Spleen (tissue), 11 donors: ENCODE measurements at regions not wholly inside any gene's neighbourhood (a gene's known extent, or its start where the extent isn't known, plus 50 kb on each side); places are given as distances from the start of the nearest gene placed in this dataset.
A peak's percentile ranks its signal among the peaks of the same experiment; 100 is the strongest.
"Not testable (repeated sequence)": the region's sequence is repeated elsewhere in the genome, so short reads cannot be mapped to it uniquely, and the experiment has no call there.

Experiments
- DNase-seq: peaks from one replicate; pipeline ENCODE4 v3.0.0-alpha.2; 2020
- H3K27ac ChIP-seq, 8 donors: fragments of 200-600 bp; sonication (generic) in 7 of 8; 1 replicate in 4 of 8; 2 replicates in 4 of 8; pipeline versions ENCODE4 v1.5.0 to v1.8.0; 2016 to 2021; ENCODE audit warnings: inconsistent platforms in 4 of 8, mild to moderate bottlenecking in 4 of 8, moderate library complexity in 1 of 8
- H3K27me3 ChIP-seq, 7 donors: fragments of 200-600 bp; sonication (generic) in 6 of 7; replicated peaks in 1 of 7; 1 replicate in 4 of 7; 2 replicates in 3 of 7; pipeline versions ENCODE4 v1.5.0 to v1.8.0; 2016 to 2021; ENCODE audit warnings: inconsistent platforms in 3 of 7, mild to moderate bottlenecking in 1 of 7
- H3K36me3 ChIP-seq, 6 donors: fragments of 200-600 bp; sonication (generic) in 5 of 6; 1 replicate in 4 of 6; 2 replicates in 2 of 6; pipeline versions ENCODE4 v1.5.0 to v1.8.0; 2016 to 2021; ENCODE audit warnings: inconsistent platforms in 2 of 6
- H3K4me1 ChIP-seq, 6 donors: fragments of 200-600 bp; sonication (generic) in 5 of 6; 1 replicate in 3 of 6; 2 replicates in 3 of 6; pipeline versions ENCODE4 v1.5.0 to v1.8.0; 2016 to 2021; ENCODE audit warnings: inconsistent platforms in 3 of 6
- H3K4me3 ChIP-seq, 8 donors: fragments of 200-600 bp; sonication (generic) in 7 of 8; 1 replicate in 4 of 8; 2 replicates in 4 of 8; pipeline versions ENCODE4 v1.5.0 to v1.8.0; 2016 to 2021; ENCODE audit warnings: inconsistent platforms in 4 of 8, mild to moderate bottlenecking in 4 of 8, moderate library complexity in 2 of 8
- H3K9me3 ChIP-seq, 8 donors: fragments of 200-600 bp; sonication (generic) in 7 of 8; 1 replicate in 4 of 8; 2 replicates in 4 of 8; pipeline versions ENCODE4 v1.5.0 to v1.8.0; 2016 to 2021; ENCODE audit warnings: inconsistent platforms in 4 of 8
- POLR2A ChIP-seq, 3 donors: fragments of 450-650 bp; IDR thresholded peaks; one replicate each; pipeline ENCODE4 v1.5.1; 2017; ENCODE audit warnings: antibody characterized with exemption in 3 of 3, mild to moderate bottlenecking in 1 of 3
- POLR2AphosphoS5 ChIP-seq, 3 donors: sonication (generic); formaldehyde crosslinking; IDR thresholded peaks; one replicate each; pipeline ENCODE4 v1.5.1; 2017; ENCODE audit warnings: antibody characterized with exemption in 3 of 3
- WGBS, 5 donors: extraction: QIAGEN DNeasy Blood & Tissue Kit in 3 of 5; methylation state at CpG; one replicate each; pipeline versions ENCODE4 v1.1.5 to v1.1.7; 2013 to 2018; 5-methylcytosine and 5-hydroxymethylcytosine counted together
- intact Hi-C: fragments of 100-400 bp; cut with DNase I; formaldehyde crosslinking; loops from one replicate; pipeline ENCODE4 v1.15.0; 2023; ENCODE audit warnings: low total_unique reads
- TF ChIP-seq, protein P1 (sequence below), 11 experiments: fragments of 200-600 bp in 7 of 11; fragments of 450-650 bp in 4 of 11; sonication (generic) in 4 of 11; IDR thresholded peaks in 8 of 11; conservative IDR thresholded peaks in 3 of 11; 1 replicate in 7 of 11; 2 replicates in 4 of 11; pipeline versions ENCODE4 v1.4.0 to v1.8.0; 2016 to 2021; ENCODE audit warnings: antibody characterized with exemption in 11 of 11, inconsistent platforms in 4 of 11, mild to moderate bottlenecking in 1 of 11
- donor health status: healthy with polysubstance abuse.
- donor health status: DM: no; HTN: no; CAD: no; lungs with moderate emphysema.
- donor health status: DM: no; HTN: no; CAD: no.
- donor health status: Bipolar disorder and iron deficiency.
- donor health status: healthy.
- donor health status: DM: no; HTN: no; CAD: no.
- donor health status: DM: yes; HTN: yes; CAD: no.

DNA sequence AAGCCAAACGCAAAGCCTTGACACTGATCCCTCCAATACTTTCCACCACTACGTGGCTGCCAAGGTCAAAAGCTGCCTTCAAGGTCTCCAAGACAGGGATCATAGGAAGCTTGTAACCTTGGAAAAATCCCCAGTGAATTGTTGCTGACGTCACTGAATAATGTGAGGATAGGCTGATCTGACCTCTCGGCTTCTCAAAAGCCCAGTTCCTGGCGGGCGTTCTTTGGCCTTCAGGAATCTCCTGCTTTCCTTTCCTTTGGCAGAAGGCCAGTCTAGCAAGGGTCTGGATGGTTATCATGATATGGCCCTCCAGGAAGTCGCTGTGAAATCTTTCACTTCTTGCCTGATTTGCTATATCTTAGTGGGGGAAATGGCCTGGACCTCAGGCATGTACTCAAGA, 61.4 kb upstream of the TNFAIP3 start:
- H3K9me3 ChIP-seq = no peaks in the 10 kb centered on the region
- 64 to 83% (median 68%) methylated on average over 7 of the region's 7 CpGs for WGBS, 5 donors
- intact Hi-C loops = loop anchor here (10.0 kb wide), 2 partner anchors 59 to 101 kb away; partner anchors contain the start of gene TNFAIP3

DNA sequence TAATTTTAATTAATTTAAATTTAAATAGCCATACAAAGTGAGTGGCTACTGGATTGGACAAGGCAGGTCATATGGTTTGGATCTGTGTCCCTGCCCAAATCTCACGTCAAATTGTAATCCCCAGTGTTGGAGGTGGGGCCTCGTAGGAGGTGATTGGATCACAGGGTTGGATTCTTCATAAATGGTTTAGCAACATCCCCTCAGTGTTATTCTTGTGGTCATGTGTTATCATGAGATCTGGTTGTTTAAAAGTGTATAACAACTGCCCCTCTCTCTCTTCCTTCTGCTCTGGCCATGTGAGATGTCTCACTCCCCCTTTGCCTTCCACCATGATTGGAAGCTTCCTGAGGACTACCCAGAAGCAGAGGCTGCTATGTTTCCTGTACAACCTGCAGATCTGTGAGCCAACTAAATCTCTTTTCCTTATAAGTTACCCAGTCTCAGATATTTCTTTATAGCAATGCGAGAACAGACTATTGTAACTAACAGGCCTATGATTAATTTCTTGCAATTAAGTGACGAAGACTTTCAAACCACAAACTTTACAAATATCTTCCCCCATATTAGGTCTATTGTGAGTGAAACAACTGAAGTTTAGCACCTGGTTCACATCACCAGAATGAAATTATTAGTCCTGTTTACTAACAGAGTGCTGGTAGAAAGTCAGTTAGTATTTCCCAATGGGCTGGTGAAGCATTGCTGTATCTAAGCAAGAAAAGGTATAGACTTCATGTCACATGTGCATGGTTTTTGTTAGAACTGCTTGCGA, 60.0 kb upstream of the TNFAIP3 start:
- Histone ChIP-seq H3K4me3 (no peak overlapping the region), H3K36me3 (no peaks in the 10 kb centered on the region), H3K9me3 (no peaks in the 10 kb centered on the region), H3K4me1 (peaks cover 17 to 42% (median 27%) of the 10 kb centered on the region in 6 donors), H3K27me3 (no peaks in the 10 kb centered on the region), H3K27ac (no peak overlapping the region)
- WGBS, 5 donors = 85 to 94% (median 88%) methylated on average over 5 of the region's 5 CpGs
- intact Hi-C loops = loop anchor here (10.0 kb wide), 2 partner anchors 58 to 102 kb away; partner anchors contain the start of gene TNFAIP3
- DNase-seq = no peak
- TF ChIP-seq, protein P1, sequence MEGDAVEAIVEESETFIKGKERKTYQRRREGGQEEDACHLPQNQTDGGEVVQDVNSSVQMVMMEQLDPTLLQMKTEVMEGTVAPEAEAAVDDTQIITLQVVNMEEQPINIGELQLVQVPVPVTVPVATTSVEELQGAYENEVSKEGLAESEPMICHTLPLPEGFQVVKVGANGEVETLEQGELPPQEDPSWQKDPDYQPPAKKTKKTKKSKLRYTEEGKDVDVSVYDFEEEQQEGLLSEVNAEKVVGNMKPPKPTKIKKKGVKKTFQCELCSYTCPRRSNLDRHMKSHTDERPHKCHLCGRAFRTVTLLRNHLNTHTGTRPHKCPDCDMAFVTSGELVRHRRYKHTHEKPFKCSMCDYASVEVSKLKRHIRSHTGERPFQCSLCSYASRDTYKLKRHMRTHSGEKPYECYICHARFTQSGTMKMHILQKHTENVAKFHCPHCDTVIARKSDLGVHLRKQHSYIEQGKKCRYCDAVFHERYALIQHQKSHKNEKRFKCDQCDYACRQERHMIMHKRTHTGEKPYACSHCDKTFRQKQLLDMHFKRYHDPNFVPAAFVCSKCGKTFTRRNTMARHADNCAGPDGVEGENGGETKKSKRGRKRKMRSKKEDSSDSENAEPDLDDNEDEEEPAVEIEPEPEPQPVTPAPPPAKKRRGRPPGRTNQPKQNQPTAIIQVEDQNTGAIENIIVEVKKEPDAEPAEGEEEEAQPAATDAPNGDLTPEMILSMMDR (IDR thresholded peaks at IDR 0.05 in 8 of 11, conservative IDR thresholded peaks at IDR 0.05 in 3 of 11) = no peak
- TF ChIP-seq POLR2AphosphoS5 (IDR thresholded peaks at IDR 0.05) = no peak
- TF ChIP-seq POLR2A (IDR thresholded peaks at IDR 0.05) = no peak

More for the DNA sequence above, 61.4 kb upstream of the TNFAIP3 start:
- H3K27ac ChIP-seq = peak overlapping the region in 6 of 8 donors; percentile 51 to 69 (median 58)
- H3K4me1 ChIP-seq = peaks cover 2 to 29% (median 12%) of the 10 kb centered on the region in 6 donors
- no peaks in the 10 kb centered on the region for H3K36me3 ChIP-seq
- TF ChIP-seq, protein P1 (IDR thresholded peaks at IDR 0.05 in 8 of 11, conservative IDR thresholded peaks at IDR 0.05 in 3 of 11) = no peak
- TF ChIP-seq POLR2A (IDR thresholded peaks at IDR 0.05) (no peak), POLR2AphosphoS5 (IDR thresholded peaks at IDR 0.05) (peak in 1 of 3 donors; percentile 65)
- H3K27me3 ChIP-seq = no peaks in the 10 kb centered on the region
- no peak for DNase-seq
- H3K4me3 ChIP-seq = no peak overlapping the region

DNA sequence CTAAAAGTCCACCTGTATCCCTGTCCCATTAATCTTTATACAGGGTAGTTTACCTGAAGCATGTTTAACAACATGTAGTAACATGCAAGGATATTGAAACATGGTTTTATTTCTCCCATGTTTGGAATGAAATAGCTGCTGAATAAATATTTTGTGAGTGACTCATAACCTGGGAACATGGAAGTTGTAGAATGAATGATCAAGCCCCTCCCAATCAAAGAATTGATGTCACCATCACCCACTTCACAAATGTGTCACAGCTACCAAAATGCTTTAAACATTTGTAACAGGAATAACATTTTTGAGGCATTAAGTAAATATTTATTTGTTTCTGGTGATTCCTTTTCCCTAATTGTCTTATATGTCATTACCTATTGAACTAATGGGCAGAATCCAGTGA, 58.9 kb upstream of the TNFAIP3 start:
- Histone ChIP-seq H3K4me1 (peaks cover 19 to 51% (median 28%) of the 10 kb centered on the region in 6 donors), H3K27me3 (no peaks in the 10 kb centered on the region), H3K4me3 (no peak overlapping the region), H3K27ac (no peak overlapping the region), H3K36me3 (no peaks in the 10 kb centered on the region), H3K9me3 (no peaks in the 10 kb centered on the region)
- TF ChIP-seq POLR2AphosphoS5 (IDR thresholded peaks at IDR 0.05) (no peak), POLR2A (IDR thresholded peaks at IDR 0.05) (no peak)
- TF ChIP-seq, protein P1 (IDR thresholded peaks at IDR 0.05 in 8 of 11, conservative IDR thresholded peaks at IDR 0.05 in 3 of 11) = no peak
- intact Hi-C loops = loop anchor here (10.0 kb wide), 2 partner anchors 57 to 103 kb away; partner anchors contain the start of gene TNFAIP3
- no peak for DNase-seq

DNA sequence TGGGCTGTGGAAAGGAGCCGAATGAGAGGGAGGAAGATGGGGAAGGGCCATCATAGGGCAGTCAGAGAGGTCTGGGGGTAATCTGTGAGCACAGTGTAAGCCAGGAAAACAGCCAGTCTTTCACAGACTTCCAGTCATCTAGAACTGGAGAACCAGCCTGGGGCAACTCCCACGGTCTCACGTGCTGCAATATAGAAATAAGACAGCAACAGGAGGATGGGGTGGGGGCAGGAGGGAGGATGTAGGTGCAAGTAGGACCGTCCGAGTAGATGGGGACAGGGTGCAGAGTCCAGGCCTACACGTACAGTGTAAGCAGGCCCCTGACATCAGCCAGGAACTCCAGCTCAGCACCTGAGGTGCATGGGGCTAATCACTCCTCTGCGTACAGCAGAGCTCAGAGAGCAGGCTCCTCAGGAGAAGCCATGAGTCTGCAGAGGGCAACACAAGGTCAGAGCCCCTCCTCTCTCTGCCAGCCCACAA, 58.2 kb upstream of the TNFAIP3 start:
- Histone ChIP-seq H3K4me3 (no peak overlapping the region), H3K36me3 (no peaks in the 10 kb centered on the region), H3K9me3 (no peaks in the 10 kb centered on the region), H3K27me3 (no peaks in the 10 kb centered on the region), H3K4me1 (peaks cover 19 to 51% (median 28%) of the 10 kb centered on the region in 6 donors), H3K27ac (no peak overlapping the region)
- DNase-seq = no peak
- 85 to 97% (median 93%) methylated on average over 7 of the region's 7 CpGs for WGBS, 5 donors
- TF ChIP-seq, protein P1 (IDR thresholded peaks at IDR 0.05 in 8 of 11, conservative IDR thresholded peaks at IDR 0.05 in 3 of 11) = no peak
- TF ChIP-seq POLR2A (IDR thresholded peaks at IDR 0.05) = no peak
- no peak for TF ChIP-seq POLR2AphosphoS5 (IDR thresholded peaks at IDR 0.05)
- intact Hi-C loops = loop anchor here (10.0 kb wide), 2 partner anchors 56 to 104 kb away; partner anchors contain the start of gene TNFAIP3

DNA sequence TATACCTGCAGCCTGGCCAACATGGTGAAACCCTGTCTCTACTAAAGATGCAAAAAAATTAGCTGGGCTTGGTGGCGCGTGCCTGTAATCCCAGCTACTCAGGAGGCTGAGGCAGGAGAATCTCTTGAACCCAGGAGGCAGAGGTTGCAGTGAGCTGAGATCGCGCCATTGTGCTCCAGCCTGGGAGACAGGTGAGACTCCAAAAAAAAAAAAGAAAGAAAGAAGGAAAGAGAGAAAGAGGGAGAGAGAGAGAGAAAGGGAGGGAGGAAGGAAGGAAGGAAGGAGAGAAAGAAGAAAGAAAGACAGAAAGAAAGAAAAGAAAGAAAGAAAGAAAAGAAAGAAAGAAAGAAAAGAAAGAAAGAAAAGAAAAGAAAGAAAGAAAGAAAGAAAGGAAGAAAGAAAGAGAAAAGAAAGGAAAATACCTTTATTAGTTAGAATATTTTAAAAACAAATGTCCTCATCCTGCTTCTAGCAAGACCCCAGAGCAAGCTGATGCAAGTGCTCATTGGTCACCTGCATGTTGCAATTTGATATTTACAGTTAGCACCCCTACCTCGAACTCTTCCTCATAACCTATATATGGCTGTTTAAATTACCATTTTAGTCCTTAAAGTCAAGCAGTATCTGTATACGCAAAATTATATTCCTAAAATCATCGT, 57.0 kb upstream of the TNFAIP3 start:
- intact Hi-C loops = loop anchor here (10.0 kb wide), 2 partner anchors 55 to 105 kb away; partner anchors contain the start of gene TNFAIP3
- peaks cover 19 to 41% (median 22%) of the 10 kb centered on the region in 6 donors for H3K4me1 ChIP-seq
- H3K4me3 ChIP-seq, H3K9me3 ChIP-seq, H3K36me3 ChIP-seq, DNase-seq, H3K27me3 ChIP-seq: not testable (repeated sequence)
- WGBS, 5 donors = 81 to 87% (median 83%) methylated on average over 7 of the region's 7 CpGs
- peak overlapping the region in 2 of 8 donors; percentile 87 for H3K27ac ChIP-seq
